GM23338 (cell line): ENCODE measurements at regions not wholly inside any gene's neighbourhood (a gene's known extent, or its start where the extent isn't known, plus 50 kb on each side); places are given as distances from the start of the nearest gene placed in this dataset.

Experiments used
- ATAC-seq: fragments of 200-7000 bp; cut with Tn5 transposase; 3 replicates; pipeline ENCODE4 v1.9.1; 2020
- DNase-seq: peaks from one replicate; pipeline ENCODE4 v3.0.0-alpha.2; 2015; ENCODE audit warnings: low spot score
- H2AFZ ChIP-seq: fragments of 200-600 bp; sonication (generic); 2 replicates; pipeline ENCODE4 v1.8.0; 2016; ENCODE audit warnings: antibody characterized with exemption, mild to moderate bottlenecking, moderate library complexity
- H3F3A ChIP-seq: fragments of 200-600 bp; sonication (generic); replicated peaks from 2 replicates; pipeline ENCODE4 v1.8.0; 2017; ENCODE audit warnings: antibody characterized with exemption, mixed run types, low read depth
- H3K27ac ChIP-seq: fragments of 200-600 bp; sonication (generic); 2 replicates; pipeline ENCODE4 v1.6.1; 2016; ENCODE audit warnings: low read depth
- H3K27me3 ChIP-seq: fragments of 200-600 bp; sonication (generic); 2 replicates; pipeline ENCODE4 v1.8.0; 2016; ENCODE audit warnings: mild to moderate bottlenecking, mixed run types, moderate library complexity; ENCODE audit not compliant: insufficient read depth
- H3K36me3 ChIP-seq: fragments of 200-600 bp; sonication (generic); 2 replicates; pipeline ENCODE4 v1.8.0; 2016; ENCODE audit warnings: mild to moderate bottlenecking; ENCODE audit not compliant: insufficient read depth
- H3K4me1 ChIP-seq: fragments of 200-600 bp; sonication (generic); 2 replicates; pipeline ENCODE4 v1.8.0; 2016; ENCODE audit warnings: mild to moderate bottlenecking, moderate library complexity; ENCODE audit not compliant: insufficient read depth
- H3K4me2 ChIP-seq: fragments of 200-600 bp; sonication (generic); 2 replicates; pipeline ENCODE4 v1.7.1; 2017; ENCODE audit warnings: mixed run types
- H3K4me3 ChIP-seq: fragments of 200-600 bp; sonication (generic); 2 replicates; pipeline ENCODE4 v1.6.1; 2016; ENCODE audit warnings: mixed run types
- H3K79me2 ChIP-seq: fragments of 200-600 bp; sonication (generic); replicated peaks from 2 replicates; pipeline ENCODE4 v1.8.0; 2017; ENCODE audit warnings: mild to moderate bottlenecking; ENCODE audit not compliant: insufficient read depth
- H3K9me2 ChIP-seq: fragments of 200-600 bp; sonication (generic); 2 replicates; pipeline ENCODE4 v1.8.0; 2017; ENCODE audit not compliant: insufficient read depth
- H4K20me1 ChIP-seq: fragments of 200-600 bp; sonication (generic); replicated peaks from 2 replicates; pipeline ENCODE4 v1.8.0; 2017; ENCODE audit warnings: mild to moderate bottlenecking; ENCODE audit not compliant: insufficient read depth
- H3K27ac Mint-ChIP-seq: 2 replicates; pipeline ENCODE4 v1.8.0; 2020; ENCODE audit warnings: inconsistent platforms, mild to moderate bottlenecking, moderate library complexity, mixed read lengths
- H3K27me3 Mint-ChIP-seq: 3 replicates; pipeline ENCODE4 v1.8.0; 2022; ENCODE audit warnings: low read depth, mild to moderate bottlenecking, moderate library complexity, mixed read lengths, inconsistent platforms; ENCODE audit not compliant: insufficient read depth, poor library complexity
- H3K36me3 Mint-ChIP-seq: 3 replicates; pipeline ENCODE4 v1.8.0; 2021; ENCODE audit warnings: low read depth, mild to moderate bottlenecking, inconsistent platforms, moderate library complexity, mixed read lengths
- H3K4me1 Mint-ChIP-seq: 3 replicates; pipeline ENCODE4 v1.8.0; 2020; ENCODE audit warnings: mild to moderate bottlenecking, inconsistent platforms, mixed read lengths
- H3K4me3 Mint-ChIP-seq: 3 replicates; pipeline ENCODE4 v1.8.0; 2021; ENCODE audit warnings: moderate library complexity, mild to moderate bottlenecking, inconsistent platforms, mixed read lengths
- H3K9me3 Mint-ChIP-seq: 3 replicates; pipeline ENCODE4 v1.8.0; 2020; ENCODE audit warnings: moderate library complexity, mild to moderate bottlenecking, inconsistent platforms, mixed read lengths
- CREB1 ChIP-seq: fragments of 250-450 bp; sonication (Bioruptor Pico); IDR thresholded peaks from 2 replicates; pipeline ENCODE4 v1.5.0; 2020; ENCODE audit warnings: low read depth, mild to moderate bottlenecking, moderate library complexity
- CTCF ChIP-seq, 2 experiments: fragments of 200-600 bp in 1 of 2; sonication (generic) in 1 of 2; conservative IDR thresholded peaks; 2 replicates each; pipeline versions ENCODE4 v1.5.1 to v1.6.1; 2016 to 2017; ENCODE audit warnings: antibody characterized with exemption in 2 of 2, low read depth in 2 of 2, mild to moderate bottlenecking in 2 of 2, moderate library complexity in 1 of 2
- ETS1 ChIP-seq: IDR thresholded peaks from 2 replicates; pipeline ENCODE4 v1.6.1; 2016; ENCODE audit warnings: antibody characterized with exemption
- EZH2 ChIP-seq: fragments of 200-600 bp; sonication (generic); IDR thresholded peaks from one replicate; pipeline ENCODE4 v1.8.0; 2017; ENCODE audit warnings: antibody characterized with exemption, mild to moderate bottlenecking, low read depth; ENCODE audit not compliant: unreplicated experiment
- EZH2phosphoT487 ChIP-seq: fragments of 200-600 bp; sonication (generic); IDR thresholded peaks from one replicate; pipeline ENCODE4 v1.8.1; 2018; ENCODE audit warnings: antibody characterized with exemption; ENCODE audit not compliant: unreplicated experiment
- JUNB ChIP-seq: IDR thresholded peaks from one replicate; pipeline ENCODE4 v1.6.1; 2016; ENCODE audit warnings: antibody characterized with exemption; ENCODE audit not compliant: unreplicated experiment
- NANOG ChIP-seq: IDR thresholded peaks from 2 replicates; pipeline ENCODE4 v1.6.1; 2016; ENCODE audit warnings: antibody characterized with exemption, borderline replicate concordance
- POLR2AphosphoS5 ChIP-seq: IDR thresholded peaks from 2 replicates; pipeline ENCODE4 v1.6.1; 2016; ENCODE audit warnings: antibody characterized with exemption, low read depth
- REST ChIP-seq: IDR thresholded peaks from one replicate; pipeline ENCODE4 v1.6.1; 2018; ENCODE audit warnings: antibody characterized with exemption; ENCODE audit not compliant: unreplicated experiment
- STAT1 ChIP-seq: IDR thresholded peaks from one replicate; pipeline ENCODE4 v1.6.1; 2016; ENCODE audit warnings: antibody characterized with exemption; ENCODE audit not compliant: unreplicated experiment
- ZNF114 ChIP-seq: fragments of 250-450 bp; sonication (Bioruptor Pico); IDR thresholded peaks from 2 replicates; pipeline ENCODE4 v1.5.0; 2020; ENCODE audit warnings: mild to moderate bottlenecking, moderate library complexity
- ZNF331 ChIP-seq: fragments of 250-450 bp; sonication (Bioruptor Pico); IDR thresholded peaks from 2 replicates; pipeline ENCODE4 v1.5.0; 2020; ENCODE audit warnings: low read depth, mild to moderate bottlenecking, moderate library complexity
- ZNF462 ChIP-seq: fragments of 250-450 bp; sonication (Bioruptor Pico); IDR thresholded peaks from 2 replicates; pipeline ENCODE4 v1.5.0; 2020; ENCODE audit warnings: mild to moderate bottlenecking, moderate library complexity

GRCh38 chr10:123537188-123537961, 128.8 kb upstream of the GPR26 start:
- no peak for DNase-seq
- Mint-ChIP-seq H3K27ac (no peak overlapping the region), H3K27me3 (peaks cover 3% of the 10 kb centered on the region), H3K4me3 (no peak overlapping the region), H3K36me3 (no peaks in the 10 kb centered on the region), H3K4me1 (peaks cover 36% of the 10 kb centered on the region), H3K9me3 (peaks cover 3% of the 10 kb centered on the region; the same call in 1 of the 3 replicates)
- H3K9me2 ChIP-seq, result peaks cover 19% of the 10 kb centered on the region
- H3F3A ChIP-seq, result no peaks in the 10 kb centered on the region; the same call in 1 of the 2 replicates
- TF ChIP-seq ZNF114 (CRISPR knock-in tag) (no peak), ETS1 (no peak), STAT1 (no peak), REST (no peak), ZNF331 (no peak), CTCF (conservative IDR thresholded peaks at IDR 0.05; ENCODE audit: low read depth in 2 of 2) (no peak), POLR2AphosphoS5 (no peak), ZNF462 (CRISPR knock-in tag) (no peak), JUNB (no peak), EZH2phosphoT487 (no peak), NANOG (no peak), EZH2 (no peak), CREB1 (CRISPR knock-in tag) (no peak)
- H2AFZ ChIP-seq, result no peak overlapping the region
- no peaks in the 10 kb centered on the region for H3K79me2 ChIP-seq
- H3K27ac ChIP-seq, result no peak overlapping the region
- H3K36me3 ChIP-seq, result no peaks in the 10 kb centered on the region
- no peak for ATAC-seq
- no peaks in the 10 kb centered on the region for H4K20me1 ChIP-seq
- no peaks in the 10 kb centered on the region for H3K27me3 ChIP-seq
- peaks cover 38% of the 10 kb centered on the region for H3K4me1 ChIP-seq
- H3K4me2 ChIP-seq, result no peak overlapping the region
- no peak overlapping the region for H3K4me3 ChIP-seq
